ENCODE measurements at regions not wholly inside any gene's neighbourhood (a gene's known extent, or its start where the extent isn't known, plus 50 kb on each side); places are given as distances from the start of the nearest gene placed in this dataset.

DNA sequence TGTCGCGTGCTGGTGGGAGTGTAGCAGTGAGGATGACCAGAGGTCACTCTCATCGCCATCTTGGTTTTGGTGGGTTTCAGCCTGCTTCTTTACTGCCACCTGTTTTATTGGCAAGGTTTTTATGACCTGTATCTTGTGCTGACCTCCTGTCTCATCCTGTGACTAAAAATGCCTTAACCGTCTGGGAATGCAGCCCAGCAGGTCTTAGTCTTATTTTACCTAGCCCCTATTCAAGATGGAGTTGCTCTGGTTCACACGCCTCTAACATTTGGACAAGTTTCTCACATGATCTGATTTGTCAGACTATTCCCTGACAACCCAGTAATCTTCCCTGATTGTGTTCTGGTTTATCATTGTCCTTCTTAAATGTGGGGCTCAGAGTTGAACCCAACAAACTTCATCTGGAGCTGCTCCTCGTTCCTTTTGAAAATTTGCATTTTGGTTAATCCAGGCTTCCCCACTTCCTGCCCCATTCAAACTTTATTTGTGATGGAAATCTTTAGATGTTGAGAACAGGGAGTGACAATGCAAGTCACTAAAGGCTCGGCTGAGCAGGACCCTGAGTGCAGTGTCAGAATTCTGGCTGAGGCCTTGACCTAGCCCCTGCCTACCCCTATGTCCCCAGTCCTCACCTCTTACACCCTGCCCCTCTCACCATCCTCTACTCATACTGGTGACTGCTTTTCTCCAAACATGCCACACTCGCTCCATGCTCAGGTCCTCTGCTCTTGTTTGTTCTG, 226.8 kb downstream of the STIM2 start:
- in situ Hi-C loops (cut with HindIII; ENCODE audit: low sequenced_read_pairs) = no loop called here
- no peak for DNase-seq (ENCODE audit: low read depth)
- TF ChIP-seq, protein P1, sequence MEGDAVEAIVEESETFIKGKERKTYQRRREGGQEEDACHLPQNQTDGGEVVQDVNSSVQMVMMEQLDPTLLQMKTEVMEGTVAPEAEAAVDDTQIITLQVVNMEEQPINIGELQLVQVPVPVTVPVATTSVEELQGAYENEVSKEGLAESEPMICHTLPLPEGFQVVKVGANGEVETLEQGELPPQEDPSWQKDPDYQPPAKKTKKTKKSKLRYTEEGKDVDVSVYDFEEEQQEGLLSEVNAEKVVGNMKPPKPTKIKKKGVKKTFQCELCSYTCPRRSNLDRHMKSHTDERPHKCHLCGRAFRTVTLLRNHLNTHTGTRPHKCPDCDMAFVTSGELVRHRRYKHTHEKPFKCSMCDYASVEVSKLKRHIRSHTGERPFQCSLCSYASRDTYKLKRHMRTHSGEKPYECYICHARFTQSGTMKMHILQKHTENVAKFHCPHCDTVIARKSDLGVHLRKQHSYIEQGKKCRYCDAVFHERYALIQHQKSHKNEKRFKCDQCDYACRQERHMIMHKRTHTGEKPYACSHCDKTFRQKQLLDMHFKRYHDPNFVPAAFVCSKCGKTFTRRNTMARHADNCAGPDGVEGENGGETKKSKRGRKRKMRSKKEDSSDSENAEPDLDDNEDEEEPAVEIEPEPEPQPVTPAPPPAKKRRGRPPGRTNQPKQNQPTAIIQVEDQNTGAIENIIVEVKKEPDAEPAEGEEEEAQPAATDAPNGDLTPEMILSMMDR (IDR thresholded peaks at IDR 0.05; ENCODE audit: low read depth, low read length, missing control alignments) = no peak
- H3K4me3 ChIP-seq (ENCODE audit: low read depth, low read length) = no peak overlapping the region

DNA sequence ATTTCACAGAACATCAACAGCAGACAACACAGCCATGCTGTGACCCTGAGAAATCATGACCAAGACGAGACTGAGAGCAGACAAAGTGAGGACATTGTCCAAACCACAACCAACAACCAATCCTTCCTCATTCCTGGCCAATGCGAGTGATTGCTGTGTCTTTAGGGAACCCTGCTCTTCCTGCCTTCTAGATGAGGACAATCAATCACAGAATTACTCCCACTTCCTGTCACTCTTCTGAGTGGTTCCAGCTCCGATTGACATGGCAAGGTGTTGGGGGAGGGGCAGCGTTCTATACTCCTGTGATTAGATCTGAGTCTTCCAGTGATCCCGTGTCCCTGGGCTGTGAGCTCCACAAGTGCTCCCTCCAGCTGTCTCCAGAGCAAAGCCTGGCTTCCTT, 227.8 kb downstream of the STIM2 start:
- in situ Hi-C loops (cut with HindIII; ENCODE audit: low sequenced_read_pairs) = no loop called here
- no peak for DNase-seq (ENCODE audit: low read depth)
- no peak overlapping the region for H3K4me3 ChIP-seq (ENCODE audit: low read depth, low read length)
- TF ChIP-seq, protein P1 (IDR thresholded peaks at IDR 0.05; ENCODE audit: low read depth, low read length, missing control alignments) = no peak

DNA sequence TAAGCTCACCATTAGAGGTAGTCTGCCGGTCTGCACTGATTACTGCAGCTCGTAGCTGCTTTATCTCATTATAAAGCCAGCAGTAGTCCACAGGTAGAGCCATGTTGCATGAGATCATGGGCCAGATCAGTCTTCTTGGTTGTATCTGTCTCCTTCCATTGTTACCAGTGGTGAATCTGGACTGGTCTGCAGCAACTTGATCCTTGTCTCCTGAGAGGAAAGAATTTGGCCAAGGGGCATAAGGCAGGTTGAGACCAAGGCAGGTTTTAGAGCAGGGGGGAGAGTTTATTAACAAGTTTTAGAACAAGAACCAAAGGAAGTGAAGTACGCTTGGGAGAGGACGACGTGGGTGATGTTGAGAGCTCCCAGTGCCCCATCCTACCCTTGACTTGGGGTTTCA, 228.5 kb downstream of the STIM2 start:
- in situ Hi-C loops (cut with HindIII; ENCODE audit: low sequenced_read_pairs) = no loop called here
- TF ChIP-seq, protein P1 (IDR thresholded peaks at IDR 0.05; ENCODE audit: low read depth, low read length, missing control alignments) = no peak
- H3K4me3 ChIP-seq (ENCODE audit: low read depth, low read length) = no peak overlapping the region
- DNase-seq (ENCODE audit: low read depth) = no peak

DNA sequence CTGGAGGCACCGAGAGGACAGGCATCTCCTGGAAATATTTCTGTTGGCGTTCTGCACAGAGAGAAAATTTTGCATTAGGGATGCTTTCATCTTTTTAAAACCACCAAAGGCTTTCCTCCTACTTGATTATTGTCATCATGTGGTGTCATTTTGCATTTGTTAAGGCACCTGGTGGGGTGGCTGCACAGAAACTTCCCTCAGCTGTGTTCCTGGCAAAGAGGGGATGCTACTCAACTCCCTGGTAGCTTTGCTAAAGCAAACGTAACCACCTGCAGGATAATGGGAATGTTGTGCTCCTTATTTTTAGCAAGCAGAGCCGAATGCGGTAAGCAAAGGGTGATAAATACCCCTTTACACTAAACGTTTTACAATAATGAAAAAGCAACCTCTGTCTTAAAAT, 229.8 kb downstream of the STIM2 start:
- DNase-seq (ENCODE audit: low read depth) = no peak
- in situ Hi-C loops (cut with HindIII; ENCODE audit: low sequenced_read_pairs) = no loop called here
- H3K4me3 ChIP-seq (ENCODE audit: low read depth, low read length) = no peak overlapping the region
- TF ChIP-seq, protein P1 (IDR thresholded peaks at IDR 0.05; ENCODE audit: low read depth, low read length, missing control alignments) = no peak

DNA sequence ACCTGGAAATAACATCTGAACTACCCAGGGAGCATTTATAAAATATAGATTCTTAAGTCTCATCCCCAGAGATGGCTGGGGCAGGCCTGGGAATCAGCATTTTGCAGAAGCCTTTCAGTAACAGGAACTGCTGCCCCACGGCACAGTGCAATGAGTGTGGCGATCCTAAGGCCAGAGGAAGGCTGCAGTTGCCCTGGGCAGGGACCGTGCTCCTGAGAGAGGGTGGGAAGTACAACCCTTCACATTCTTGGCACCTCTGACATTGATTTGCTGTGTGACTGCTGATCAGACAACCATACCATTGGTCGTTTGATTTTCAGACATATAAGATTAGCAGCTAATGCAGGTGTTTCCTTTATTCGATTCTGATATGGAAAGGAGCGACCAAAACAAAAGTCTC, 233.6 kb downstream of the STIM2 start:
- in situ Hi-C loops (cut with HindIII; ENCODE audit: low sequenced_read_pairs) = no loop called here
- TF ChIP-seq, protein P1 (IDR thresholded peaks at IDR 0.05; ENCODE audit: low read depth, low read length, missing control alignments) = no peak
- no peak for DNase-seq (ENCODE audit: low read depth)
- no peak overlapping the region for H3K4me3 ChIP-seq (ENCODE audit: low read depth, low read length)

DNA sequence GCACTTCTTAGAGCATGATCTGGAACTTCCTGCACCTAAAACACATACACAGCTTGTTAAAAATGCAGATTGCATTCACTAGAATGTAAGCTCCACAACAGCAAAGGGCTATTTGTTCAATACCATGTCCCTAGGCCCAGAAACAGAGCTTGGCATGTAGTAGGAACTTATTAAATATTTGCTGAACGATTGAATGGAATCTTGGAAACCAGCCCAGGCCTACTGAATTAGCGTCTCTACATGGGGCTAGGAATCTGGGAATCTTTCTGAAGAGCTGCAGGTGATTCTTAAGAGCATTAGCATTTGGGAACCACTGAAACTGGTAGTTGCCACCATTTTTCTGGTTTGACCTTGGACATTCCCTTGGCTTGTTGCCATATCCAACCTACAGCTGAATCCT, 234.1 kb downstream of the STIM2 start:
- TF ChIP-seq, protein P1 (IDR thresholded peaks at IDR 0.05; ENCODE audit: low read depth, low read length, missing control alignments) = no peak
- no peak overlapping the region for H3K4me3 ChIP-seq (ENCODE audit: low read depth, low read length)
- DNase-seq (ENCODE audit: low read depth) = peak; percentile 13
- in situ Hi-C loops (cut with HindIII; ENCODE audit: low sequenced_read_pairs) = no loop called here

Measured in astrocyte of the cerebellum (primary cell).